HFFc6 (cell line): ENCODE measurements at regions not wholly inside any gene's neighbourhood (a gene's known extent, or its start where the extent isn't known, plus 50 kb on each side); places are given as distances from the start of the nearest gene placed in this dataset.
"Not testable (repeated sequence)": the region's sequence is repeated elsewhere in the genome, so short reads cannot be mapped to it uniquely, and the experiment has no call there.

Experiments used
- DNase-seq: peaks from one replicate; pipeline ENCODE4 v3.0.0-alpha.2; 2018
- H3K27ac Mint-ChIP-seq: 2 replicates; pipeline ENCODE4 v1.8.0; 2020; ENCODE audit warnings: mild to moderate bottlenecking, mixed read lengths
- H3K27me3 Mint-ChIP-seq: 2 replicates; pipeline ENCODE4 v1.8.0; 2021; ENCODE audit warnings: mild to moderate bottlenecking, moderate library complexity, mixed read lengths; ENCODE audit not compliant: insufficient read depth
- H3K36me3 Mint-ChIP-seq: 2 replicates; pipeline ENCODE4 v1.8.0; 2021; ENCODE audit warnings: low read depth, mixed read lengths
- H3K4me1 Mint-ChIP-seq: 2 replicates; pipeline ENCODE4 v1.8.0; 2020; ENCODE audit warnings: low read depth, mixed read lengths
- H3K4me3 Mint-ChIP-seq: 2 replicates; pipeline ENCODE4 v1.8.0; 2020; ENCODE audit warnings: mild to moderate bottlenecking, moderate library complexity, mixed read lengths
- H3K9me3 Mint-ChIP-seq: 2 replicates; pipeline ENCODE4 v1.8.0; 2020; ENCODE audit warnings: mild to moderate bottlenecking, mixed read lengths
- TF ChIP-seq, protein P1 (sequence below): fragments of 200-600 bp; sonication (generic); IDR thresholded peaks from 2 replicates; pipeline ENCODE4 v1.5.0; 2021; ENCODE audit warnings: antibody characterized with exemption, mild to moderate bottlenecking

DNA sequence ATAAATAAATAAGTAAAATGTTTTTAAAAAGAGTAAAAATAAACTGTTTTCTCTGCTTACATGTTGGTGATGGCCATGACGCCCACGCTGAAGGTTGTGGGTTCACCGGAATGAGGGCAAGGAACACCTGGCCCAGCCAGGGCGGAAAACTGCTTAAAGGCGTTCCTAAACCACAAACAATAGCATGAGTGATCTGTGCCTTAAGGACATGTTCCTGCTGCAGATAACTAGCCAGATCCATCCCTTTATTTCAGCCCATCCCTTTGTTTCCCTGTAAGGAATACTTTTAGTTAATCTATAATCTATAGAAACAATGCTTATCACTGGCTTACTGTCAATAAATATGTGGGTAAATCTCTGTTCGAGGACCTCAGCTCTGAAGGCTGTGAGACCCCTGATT, 63.3 kb upstream of the CEP78 start:
- peaks cover 18% of the 10 kb centered on the region for H3K27me3 Mint-ChIP-seq
- not testable (repeated sequence) for H3K27ac Mint-ChIP-seq, DNase-seq, H3K36me3 Mint-ChIP-seq, H3K4me3 Mint-ChIP-seq, H3K9me3 Mint-ChIP-seq, H3K4me1 Mint-ChIP-seq

DNA sequence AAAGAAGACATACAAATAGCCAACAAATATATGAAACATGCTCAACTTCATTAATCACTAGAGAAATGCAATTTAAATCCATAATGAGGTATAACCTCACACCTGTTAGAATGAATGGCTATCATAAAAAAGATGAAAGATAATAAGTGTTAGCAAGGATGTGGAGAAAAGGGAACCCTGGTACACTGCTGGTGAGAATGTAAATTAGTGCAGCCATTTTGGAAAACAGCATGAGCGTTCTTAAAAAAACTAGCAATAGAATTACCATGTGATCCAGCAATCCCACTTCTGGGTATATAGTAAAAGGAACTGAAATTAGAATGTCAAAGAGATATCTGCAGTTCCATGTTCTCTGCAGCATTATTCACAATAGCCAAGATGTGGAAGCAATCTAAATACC, 64.2 kb upstream of the CEP78 start:
- Mint-ChIP-seq H3K36me3 (no peaks in the 10 kb centered on the region), H3K9me3 (0 out of 2 replicates have a peak, but pooled peaks cover 5% of the 10 kb centered on the region), H3K4me1 (no peaks in the 10 kb centered on the region), H3K4me3 (no peak overlapping the region), H3K27ac (no peak overlapping the region), H3K27me3 (peaks cover 15% of the 10 kb centered on the region)
- no peak for DNase-seq
- TF ChIP-seq, protein P1, sequence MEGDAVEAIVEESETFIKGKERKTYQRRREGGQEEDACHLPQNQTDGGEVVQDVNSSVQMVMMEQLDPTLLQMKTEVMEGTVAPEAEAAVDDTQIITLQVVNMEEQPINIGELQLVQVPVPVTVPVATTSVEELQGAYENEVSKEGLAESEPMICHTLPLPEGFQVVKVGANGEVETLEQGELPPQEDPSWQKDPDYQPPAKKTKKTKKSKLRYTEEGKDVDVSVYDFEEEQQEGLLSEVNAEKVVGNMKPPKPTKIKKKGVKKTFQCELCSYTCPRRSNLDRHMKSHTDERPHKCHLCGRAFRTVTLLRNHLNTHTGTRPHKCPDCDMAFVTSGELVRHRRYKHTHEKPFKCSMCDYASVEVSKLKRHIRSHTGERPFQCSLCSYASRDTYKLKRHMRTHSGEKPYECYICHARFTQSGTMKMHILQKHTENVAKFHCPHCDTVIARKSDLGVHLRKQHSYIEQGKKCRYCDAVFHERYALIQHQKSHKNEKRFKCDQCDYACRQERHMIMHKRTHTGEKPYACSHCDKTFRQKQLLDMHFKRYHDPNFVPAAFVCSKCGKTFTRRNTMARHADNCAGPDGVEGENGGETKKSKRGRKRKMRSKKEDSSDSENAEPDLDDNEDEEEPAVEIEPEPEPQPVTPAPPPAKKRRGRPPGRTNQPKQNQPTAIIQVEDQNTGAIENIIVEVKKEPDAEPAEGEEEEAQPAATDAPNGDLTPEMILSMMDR: no peak

DNA sequence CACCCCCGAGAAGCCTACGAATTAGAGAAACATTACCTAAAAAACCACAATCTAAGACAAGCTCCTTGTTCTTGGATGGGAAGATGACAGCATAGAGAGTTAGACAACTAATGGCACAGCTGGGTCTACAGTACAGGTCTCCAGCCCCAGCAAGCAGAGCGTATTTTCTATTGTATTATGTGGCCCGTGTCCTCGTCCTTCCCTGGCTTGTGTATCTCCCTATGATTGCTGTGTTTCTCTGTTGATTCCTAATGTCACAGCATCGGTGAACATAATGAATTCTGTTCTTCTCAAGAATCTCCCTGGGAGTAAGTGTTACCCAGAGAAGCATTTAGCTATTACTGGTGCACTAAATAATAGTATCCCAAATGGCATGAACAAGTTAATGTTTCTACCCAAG, 66.8 kb upstream of the CEP78 start:
- Mint-ChIP-seq H3K27ac (no peak overlapping the region), H3K4me1 (no peaks in the 10 kb centered on the region), H3K4me3 (no peak overlapping the region), H3K9me3 (peaks cover 8% of the 10 kb centered on the region), H3K36me3 (no peaks in the 10 kb centered on the region), H3K27me3 (peaks cover 5% of the 10 kb centered on the region)
- TF ChIP-seq, protein P1: no peak
- DNase-seq: no peak

DNA sequence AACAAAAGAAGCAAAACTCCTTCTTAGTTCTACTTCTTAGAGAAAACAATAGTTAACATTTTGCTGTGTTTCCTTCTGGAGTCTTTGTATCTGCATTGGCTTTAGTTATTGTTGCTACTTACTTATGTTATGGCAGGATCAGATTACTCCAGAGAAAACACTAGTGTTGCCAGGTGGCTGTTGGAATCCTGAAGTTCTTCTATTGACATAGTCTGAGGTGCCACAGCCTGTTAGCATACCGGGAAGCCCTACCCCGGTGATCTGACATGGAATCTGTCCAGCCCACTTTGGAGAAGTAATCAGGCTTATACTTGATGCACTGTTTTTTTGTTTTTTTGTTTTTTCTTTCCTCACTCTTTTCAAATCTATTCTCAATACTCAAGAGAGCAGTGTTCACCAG, 68.5 kb upstream of the CEP78 start:
- Mint-ChIP-seq H3K9me3 (peaks cover 14% of the 10 kb centered on the region), H3K27ac (no peak overlapping the region), H3K27me3 (peaks cover 5% of the 10 kb centered on the region), H3K4me3 (no peak overlapping the region), H3K4me1 (no peaks in the 10 kb centered on the region), H3K36me3 (no peaks in the 10 kb centered on the region)
- TF ChIP-seq, protein P1: no peak
- no peak for DNase-seq

DNA sequence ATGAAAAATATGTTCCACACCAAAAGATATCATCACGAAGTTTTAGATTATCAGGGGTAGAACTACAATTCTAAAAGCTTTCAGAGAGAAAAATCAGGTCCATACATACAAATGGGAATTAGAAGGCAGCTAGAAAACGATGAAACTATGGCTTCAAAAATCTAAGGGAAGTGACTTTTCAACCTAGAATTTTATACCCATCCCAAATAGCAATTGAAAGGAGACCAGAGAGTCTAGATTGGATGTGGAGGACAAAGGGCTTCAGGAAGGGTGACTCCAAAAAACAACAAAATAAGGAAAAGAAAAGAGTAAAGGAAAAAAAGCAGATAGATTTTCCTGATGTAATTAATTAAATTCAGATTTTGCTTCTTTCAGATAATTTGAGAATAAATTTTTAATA, 72.0 kb upstream of the CEP78 start:
- peaks cover 14% of the 10 kb centered on the region for H3K9me3 Mint-ChIP-seq
- no peaks in the 10 kb centered on the region for H3K4me1 Mint-ChIP-seq
- no peaks in the 10 kb centered on the region for H3K36me3 Mint-ChIP-seq
- no peak overlapping the region for H3K4me3 Mint-ChIP-seq
- H3K27ac Mint-ChIP-seq: no peak overlapping the region
- DNase-seq: no peak
- H3K27me3 Mint-ChIP-seq: peaks cover 3% of the 10 kb centered on the region; the same call in 1 of the 2 replicates
- TF ChIP-seq, protein P1: no peak

DNA sequence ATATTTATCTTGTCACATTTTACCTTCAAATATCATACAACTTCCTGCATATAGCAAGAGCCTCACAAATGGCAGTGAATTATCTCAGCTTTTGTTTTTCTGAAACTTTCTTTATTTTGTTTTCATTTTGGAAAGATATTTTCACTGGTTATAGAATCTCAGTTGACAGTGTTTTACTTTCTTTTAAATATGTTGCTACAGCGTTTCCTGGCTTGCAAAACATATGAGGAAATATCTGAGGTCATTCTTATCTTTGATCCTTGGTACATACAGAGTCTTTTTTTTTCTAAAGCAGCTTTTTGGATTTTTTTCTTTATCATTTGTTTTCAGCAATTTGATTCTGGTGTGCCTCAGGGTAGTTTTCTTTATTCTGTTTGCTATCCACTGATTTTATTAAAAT, 77.6 kb upstream of the CEP78 start:
- peaks cover 4% of the 10 kb centered on the region for H3K27me3 Mint-ChIP-seq
- H3K9me3 Mint-ChIP-seq: peaks cover 3% of the 10 kb centered on the region
- no peaks in the 10 kb centered on the region for H3K36me3 Mint-ChIP-seq
- H3K4me3 Mint-ChIP-seq: no peak overlapping the region
- H3K4me1 Mint-ChIP-seq: no peaks in the 10 kb centered on the region
- TF ChIP-seq, protein P1: no peak
- H3K27ac Mint-ChIP-seq: no peak overlapping the region
- no peak for DNase-seq
